ENCODE measurements at regions not wholly inside any gene's neighbourhood (a gene's known extent, or its start where the extent isn't known, plus 50 kb on each side); places are given as distances from the start of the nearest gene placed in this dataset.

GRCh38 chr2:111656436-111656835 lies 227.6 kb downstream of the ANAPC1 start:
- no peak for DNase-seq (ENCODE audit: low spot score)
- no peak for FAIRE-seq

GRCh38 chr2:111656894-111657293 lies 227.1 kb downstream of the ANAPC1 start:
- DNase-seq (ENCODE audit: low spot score) = no peak
- FAIRE-seq = no peak

GRCh38 chr2:111657351-111657975 lies 226.5 kb downstream of the ANAPC1 start:
- DNase-seq (ENCODE audit: low spot score) (no peak), FAIRE-seq (no peak)

GRCh38 chr2:111659361-111660333 lies 224.3 kb downstream of the ANAPC1 start:
- DNase-seq (ENCODE audit: low spot score) (peak; percentile 82), FAIRE-seq (peak; percentile 85)

GRCh38 chr2:111660811-111661210 lies 223.2 kb downstream of the ANAPC1 start:
- DNase-seq (ENCODE audit: low spot score) (no peak), FAIRE-seq (no peak)

- FAIRE-seq = no peak
- no peak for DNase-seq (ENCODE audit: low spot score)
Measured at GRCh38 chr2:111661286-111661940, 222.6 kb downstream of the ANAPC1 start.

- DNase-seq (ENCODE audit: low spot score) (peak; percentile 50), FAIRE-seq (no peak)
Measured at GRCh38 chr2:111662039-111662770, 221.8 kb downstream of the ANAPC1 start.

- DNase-seq (ENCODE audit: low spot score) = no peak
- FAIRE-seq = no peak
Measured at GRCh38 chr2:111662771-111663470, 221.1 kb downstream of the ANAPC1 start.

- FAIRE-seq (no peak), DNase-seq (ENCODE audit: low spot score) (no peak)
Measured at GRCh38 chr2:111663471-111664274, 220.3 kb downstream of the ANAPC1 start.

- DNase-seq (ENCODE audit: low spot score) (no peak), FAIRE-seq (no peak)
Measured at GRCh38 chr2:111664275-111664850, 219.6 kb downstream of the ANAPC1 start.

GRCh38 chr2:111665011-111665410 lies 219.0 kb downstream of the ANAPC1 start:
- FAIRE-seq = no peak

GRCh38 chr2:111665551-111666116 lies 218.4 kb downstream of the ANAPC1 start:
- FAIRE-seq (no peak), DNase-seq (ENCODE audit: low spot score) (no peak)

More at GRCh38 chr2:111665011-111665410, 219.0 kb downstream of the ANAPC1 start:
- no peak for DNase-seq (ENCODE audit: low spot score)

- no peak for FAIRE-seq
- no peak for DNase-seq (ENCODE audit: low spot score)
Measured at GRCh38 chr2:111666160-111666559, 217.8 kb downstream of the ANAPC1 start.

- FAIRE-seq = no peak
- DNase-seq (ENCODE audit: low spot score) = no peak
Measured at GRCh38 chr2:111667001-111667400, 217.0 kb downstream of the ANAPC1 start.

- FAIRE-seq = no peak
- DNase-seq (ENCODE audit: low spot score) = peak; percentile 38
Measured at GRCh38 chr2:111667542-111668273, 216.3 kb downstream of the ANAPC1 start.

- FAIRE-seq (no peak), DNase-seq (ENCODE audit: low spot score) (no peak)
Measured at GRCh38 chr2:111668274-111668616, 215.7 kb downstream of the ANAPC1 start.

GRCh38 chr2:111668741-111669140 lies 215.3 kb downstream of the ANAPC1 start:
- FAIRE-seq (no peak), DNase-seq (ENCODE audit: low spot score) (no peak)

GRCh38 chr2:111669928-111670695 lies 213.9 kb downstream of the ANAPC1 start:
- FAIRE-seq (no peak), DNase-seq (ENCODE audit: low spot score) (no peak)
